ENCODE measurements at regions not wholly inside any gene's neighbourhood (a gene's known extent, or its start where the extent isn't known, plus 50 kb on each side); places are given as distances from the start of the nearest gene placed in this dataset.
"Not testable (repeated sequence)": the region's sequence is repeated elsewhere in the genome, so short reads cannot be mapped to it uniquely, and the experiment has no call there.

- peak; percentile 57 for DNase-seq (ENCODE audit: low spot score)
Measured at GRCh38 chr3:161600173-161600572, 103.6 kb downstream of the OTOL1 start.

GRCh38 chr3:161602475-161602874 is 105.9 kb downstream of the OTOL1 start:
- no peak for DNase-seq (ENCODE audit: low spot score)

- no peak for DNase-seq (ENCODE audit: low spot score)
Measured at GRCh38 chr3:161602918-161603317, 106.3 kb downstream of the OTOL1 start.

GRCh38 chr3:161607056-161607455 is 110.4 kb downstream of the OTOL1 start:
- peak; percentile 21 for DNase-seq (ENCODE audit: low spot score)

GRCh38 chr3:161619351-161619750 is 122.7 kb downstream of the OTOL1 start:
- no peak for DNase-seq (ENCODE audit: low spot score)

GRCh38 chr3:161630794-161631193 is 134.2 kb downstream of the OTOL1 start:
- DNase-seq (ENCODE audit: low spot score) = no peak

GRCh38 chr3:161631536-161631935 is 134.9 kb downstream of the OTOL1 start:
- no peak for DNase-seq (ENCODE audit: low spot score)

GRCh38 chr3:161637559-161637958 is 141.0 kb downstream of the OTOL1 start:
- no peak for DNase-seq (ENCODE audit: low spot score)

- DNase-seq (ENCODE audit: low spot score) = not testable (repeated sequence)
Measured at GRCh38 chr3:161639095-161639494, 142.5 kb downstream of the OTOL1 start.

GRCh38 chr3:161640181-161640580 is 143.6 kb downstream of the OTOL1 start:
- DNase-seq (ENCODE audit: low spot score) = peak; percentile 20

- DNase-seq (ENCODE audit: low spot score) = no peak
Measured at GRCh38 chr3:161641287-161641686, 144.7 kb downstream of the OTOL1 start.

- DNase-seq (ENCODE audit: low spot score) = peak; percentile 8
Measured at GRCh38 chr3:161644891-161645635, 148.5 kb downstream of the OTOL1 start.

GRCh38 chr3:161647936-161648470 is 151.4 kb downstream of the OTOL1 start:
- DNase-seq (ENCODE audit: low spot score) = no peak

- DNase-seq (ENCODE audit: low spot score) = peak; percentile 48
Measured at GRCh38 chr3:161649900-161650484, 153.4 kb downstream of the OTOL1 start.

GRCh38 chr3:161657786-161658185 is 161.2 kb downstream of the OTOL1 start:
- no peak for DNase-seq (ENCODE audit: low spot score)

GRCh38 chr3:161671141-161671540 is 174.5 kb downstream of the OTOL1 start:
- DNase-seq (ENCODE audit: low spot score) = no peak

GRCh38 chr3:161672478-161672877 is 175.9 kb downstream of the OTOL1 start:
- DNase-seq (ENCODE audit: low spot score) = no peak

GRCh38 chr3:161673866-161674265 is 177.3 kb downstream of the OTOL1 start:
- no peak for DNase-seq (ENCODE audit: low spot score)

- DNase-seq (ENCODE audit: low spot score) = no peak
Measured at GRCh38 chr3:161674402-161674801, 177.8 kb downstream of the OTOL1 start.

- DNase-seq (ENCODE audit: low spot score) = not testable (repeated sequence)
Measured at GRCh38 chr3:161681831-161682230, 185.2 kb downstream of the OTOL1 start.

GRCh38 chr3:161682715-161683114 is 186.1 kb downstream of the OTOL1 start:
- DNase-seq (ENCODE audit: low spot score) = no peak

- DNase-seq (ENCODE audit: low spot score) = no peak
Measured at GRCh38 chr3:161689584-161690298, 193.1 kb downstream of the OTOL1 start.

- DNase-seq (ENCODE audit: low spot score) = no peak
Measured at GRCh38 chr3:161690299-161690620, 193.7 kb downstream of the OTOL1 start.

Data from H4 (cell line).